ENCODE measurements at regions not wholly inside any gene's neighbourhood (a gene's known extent, or its start where the extent isn't known, plus 50 kb on each side); places are given as distances from the start of the nearest gene placed in this dataset.
A peak's percentile ranks its signal among the peaks of the same experiment; 100 is the strongest.
"Not testable (repeated sequence)": the region's sequence is repeated elsewhere in the genome, so short reads cannot be mapped to it uniquely, and the experiment has no call there.

GRCh38 chr20:53818457-53819177 is 225.0 kb upstream of the ZNF217 start:
- no peak for DNase-seq (ENCODE audit: low read depth)

GRCh38 chr20:53817513-53817912 is 223.9 kb upstream of the ZNF217 start:
- not testable (repeated sequence) for DNase-seq (ENCODE audit: low read depth)

- DNase-seq (ENCODE audit: low read depth) = no peak
Observed at GRCh38 chr20:53816872-53817398, 223.3 kb upstream of the ZNF217 start.

GRCh38 chr20:53815509-53815908 is 221.9 kb upstream of the ZNF217 start:
- no peak for DNase-seq (ENCODE audit: low read depth)

- DNase-seq (ENCODE audit: low read depth) = no peak
Observed at GRCh38 chr20:53814060-53814459, 220.4 kb upstream of the ZNF217 start.

- no peak for DNase-seq (ENCODE audit: low read depth)
Observed at GRCh38 chr20:53813636-53814035, 220.0 kb upstream of the ZNF217 start.

- DNase-seq (ENCODE audit: low read depth) = no peak
Observed at GRCh38 chr20:53811577-53811976, 217.9 kb upstream of the ZNF217 start.

- DNase-seq (ENCODE audit: low read depth) = no peak
Observed at GRCh38 chr20:53810661-53811355, 217.2 kb upstream of the ZNF217 start.

GRCh38 chr20:53809728-53810365 is 216.2 kb upstream of the ZNF217 start:
- DNase-seq (ENCODE audit: low read depth) = no peak

GRCh38 chr20:53809217-53809616 is 215.6 kb upstream of the ZNF217 start:
- DNase-seq (ENCODE audit: low read depth) = no peak

- DNase-seq (ENCODE audit: low read depth) = no peak
Observed at GRCh38 chr20:53808733-53809132, 215.1 kb upstream of the ZNF217 start.

- not testable (repeated sequence) for DNase-seq (ENCODE audit: low read depth)
Observed at GRCh38 chr20:53808302-53808701, 214.7 kb upstream of the ZNF217 start.

GRCh38 chr20:53806683-53807401 is 213.2 kb upstream of the ZNF217 start:
- DNase-seq (ENCODE audit: low read depth) = no peak

- peak; percentile 47 for DNase-seq (ENCODE audit: low read depth)
Observed at GRCh38 chr20:53805895-53806384, 212.3 kb upstream of the ZNF217 start.

GRCh38 chr20:53804920-53805894 is 211.6 kb upstream of the ZNF217 start:
- DNase-seq (ENCODE audit: low read depth) = no peak

- not testable (repeated sequence) for DNase-seq (ENCODE audit: low read depth)
Observed at GRCh38 chr20:53804308-53804707, 210.7 kb upstream of the ZNF217 start.

- no peak for DNase-seq (ENCODE audit: low read depth)
Observed at GRCh38 chr20:53803492-53804155, 210.0 kb upstream of the ZNF217 start.

- DNase-seq (ENCODE audit: low read depth) = no peak
Observed at GRCh38 chr20:53801609-53802370, 208.2 kb upstream of the ZNF217 start.

- peak; percentile 35 for DNase-seq (ENCODE audit: low read depth)
Observed at GRCh38 chr20:53800883-53801604, 207.4 kb upstream of the ZNF217 start.

Data from amniotic epithelial cell (primary cell).